KMS-11 (cell line): ENCODE measurements at regions not wholly inside any gene's neighbourhood (a gene's known extent, or its start where the extent isn't known, plus 50 kb on each side); places are given as distances from the start of the nearest gene placed in this dataset.

Experiments used
- H2AFZ ChIP-seq: fragments of 200-600 bp; sonication (generic); 2 replicates; pipeline ENCODE4 v1.6.1; 2016; ENCODE audit warnings: antibody characterized with exemption, mixed run types, low read depth
- H3K27ac ChIP-seq: fragments of 200-600 bp; sonication (generic); 2 replicates; pipeline ENCODE4 v1.6.1; 2016; ENCODE audit warnings: mild to moderate bottlenecking, mixed run types
- H3K27me3 ChIP-seq: fragments of 200-600 bp; sonication (generic); 2 replicates; pipeline ENCODE4 v1.6.1; 2017; ENCODE audit warnings: mild to moderate bottlenecking, low read depth, mixed run types, moderate library complexity; ENCODE audit not compliant: insufficient read depth
- H3K36me3 ChIP-seq: fragments of 200-600 bp; sonication (generic); 2 replicates; pipeline ENCODE4 v1.6.1; 2017; ENCODE audit warnings: mild to moderate bottlenecking, mixed run types; ENCODE audit not compliant: insufficient read depth
- H3K4me1 ChIP-seq: fragments of 200-600 bp; sonication (generic); 2 replicates; pipeline ENCODE4 v1.6.1; 2016; ENCODE audit warnings: mild to moderate bottlenecking, low read depth, mixed run types; ENCODE audit not compliant: poor library complexity, severe bottlenecking
- H3K4me2 ChIP-seq: fragments of 200-600 bp; sonication (generic); 2 replicates; pipeline ENCODE4 v1.7.0; 2016; ENCODE audit warnings: mild to moderate bottlenecking, mixed run types
- H3K4me3 ChIP-seq: fragments of 200-600 bp; sonication (generic); IDR thresholded peaks from 2 replicates; pipeline ENCODE4 v1.6.1; 2017; ENCODE audit warnings: low read depth, low read length, mixed read lengths; ENCODE audit not compliant: insufficient read depth
- H3K79me2 ChIP-seq: fragments of 200-600 bp; sonication (generic); 2 replicates; pipeline ENCODE4 v1.6.1; 2016; ENCODE audit warnings: low read depth, mixed run types; ENCODE audit not compliant: insufficient read depth
- H3K9ac ChIP-seq: fragments of 200-600 bp; sonication (generic); 2 replicates; pipeline ENCODE4 v1.6.1; 2016; ENCODE audit warnings: mild to moderate bottlenecking, mixed run types
- H4K20me1 ChIP-seq: fragments of 200-600 bp; sonication (generic); 2 replicates; pipeline ENCODE4 v1.6.1; 2016; ENCODE audit warnings: mild to moderate bottlenecking, mixed run types; ENCODE audit not compliant: insufficient read depth
- CTCF ChIP-seq: fragments of 200-600 bp; sonication (generic); conservative IDR thresholded peaks from 2 replicates; pipeline ENCODE4 v1.6.1; 2017; ENCODE audit warnings: low read depth, mild to moderate bottlenecking, antibody characterized with exemption, low read length, moderate library complexity, mixed read lengths

GRCh38 chr2:195563857-195564512 is 93.0 kb upstream of the SLC39A10 start:
- no peak overlapping the region for H3K27ac ChIP-seq
- peaks cover 32% of the 10 kb centered on the region for H3K4me1 ChIP-seq

GRCh38 chr2:195562570-195563566 is 94.2 kb upstream of the SLC39A10 start:
- Histone ChIP-seq H3K4me3 (no peak overlapping the region), H2AFZ (no peak overlapping the region), H3K4me2 (no peak overlapping the region)

More at GRCh38 chr2:195563857-195564512, 93.0 kb upstream of the SLC39A10 start:
- H3K4me2 ChIP-seq, result no peak overlapping the region
- H3K36me3 ChIP-seq, result no peaks in the 10 kb centered on the region
- H4K20me1 ChIP-seq, result no peaks in the 10 kb centered on the region
- TF ChIP-seq CTCF, result no peak
- H2AFZ ChIP-seq, result no peak overlapping the region
- H3K9ac ChIP-seq, result no peak overlapping the region
- no peaks in the 10 kb centered on the region for H3K27me3 ChIP-seq
- no peak overlapping the region for H3K4me3 ChIP-seq
- no peaks in the 10 kb centered on the region for H3K79me2 ChIP-seq

GRCh38 chr2:195561116-195561921 is 95.7 kb upstream of the SLC39A10 start:
- H3K9ac ChIP-seq, result no peak overlapping the region
- H3K36me3 ChIP-seq, result no peaks in the 10 kb centered on the region
- TF ChIP-seq CTCF, result no peak
- H3K4me3 ChIP-seq, result no peak overlapping the region
- no peak overlapping the region for H2AFZ ChIP-seq
- H3K4me2 ChIP-seq, result peak overlapping the region; percentile 53; the same call in 1 of the 2 replicates
- no peaks in the 10 kb centered on the region for H3K79me2 ChIP-seq
- peaks cover 59% of the 10 kb centered on the region for H3K4me1 ChIP-seq
- H3K27ac ChIP-seq, result peak overlapping the region; percentile 87; the same call in 1 of the 2 replicates
- H3K27me3 ChIP-seq, result no peaks in the 10 kb centered on the region
- H4K20me1 ChIP-seq, result no peaks in the 10 kb centered on the region

More at GRCh38 chr2:195562570-195563566, 94.2 kb upstream of the SLC39A10 start:
- no peak overlapping the region for H3K27ac ChIP-seq
- H4K20me1 ChIP-seq, result no peaks in the 10 kb centered on the region
- H3K79me2 ChIP-seq, result no peaks in the 10 kb centered on the region
- no peaks in the 10 kb centered on the region for H3K27me3 ChIP-seq
- H3K4me1 ChIP-seq, result peaks cover 44% of the 10 kb centered on the region
- H3K9ac ChIP-seq, result no peak overlapping the region
- no peaks in the 10 kb centered on the region for H3K36me3 ChIP-seq
- TF ChIP-seq CTCF, result no peak
